CMK (cell line): ENCODE measurements at regions not wholly inside any gene's neighbourhood (a gene's known extent, or its start where the extent isn't known, plus 50 kb on each side); places are given as distances from the start of the nearest gene placed in this dataset.
"Not testable (repeated sequence)": the region's sequence is repeated elsewhere in the genome, so short reads cannot be mapped to it uniquely, and the experiment has no call there.

Experiments
- DNase-seq: peaks from one replicate; pipeline ENCODE4 v3.0.0-alpha.2; 2010; ENCODE audit warnings: low read depth

DNA sequence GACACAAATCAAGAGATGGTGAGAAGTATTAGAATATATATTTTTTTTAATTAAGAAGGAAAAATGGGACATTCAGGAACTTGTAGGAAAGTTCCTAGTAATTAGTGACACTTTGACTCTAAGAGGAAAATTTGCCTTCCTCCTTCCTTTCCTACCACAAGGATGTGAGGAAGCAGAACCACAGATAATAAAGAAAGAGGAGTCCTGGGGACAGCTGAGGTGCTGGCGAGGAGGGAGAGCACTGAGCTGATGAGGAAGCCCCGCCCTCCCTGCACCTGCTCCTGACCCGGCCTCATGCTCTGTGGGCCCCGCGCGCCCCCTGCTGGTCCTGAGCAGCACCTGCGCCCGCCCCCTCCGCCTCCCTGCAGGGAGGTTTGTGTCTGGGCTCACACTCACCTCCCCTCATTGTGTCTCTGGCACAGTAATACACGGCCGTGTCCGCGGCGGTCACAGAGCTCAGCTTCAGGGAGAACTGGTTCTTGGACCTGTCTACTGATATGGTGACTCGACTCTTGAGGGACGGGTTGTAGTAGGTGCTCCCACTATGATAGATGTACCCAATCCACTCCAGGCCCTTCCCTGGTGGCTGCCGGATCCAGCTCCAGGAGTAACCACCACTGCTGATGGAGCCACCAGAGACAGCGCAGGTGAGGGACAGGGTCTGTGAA, 822.6 kb downstream of the TMEM121 start:
- not testable (repeated sequence) for DNase-seq

DNA sequence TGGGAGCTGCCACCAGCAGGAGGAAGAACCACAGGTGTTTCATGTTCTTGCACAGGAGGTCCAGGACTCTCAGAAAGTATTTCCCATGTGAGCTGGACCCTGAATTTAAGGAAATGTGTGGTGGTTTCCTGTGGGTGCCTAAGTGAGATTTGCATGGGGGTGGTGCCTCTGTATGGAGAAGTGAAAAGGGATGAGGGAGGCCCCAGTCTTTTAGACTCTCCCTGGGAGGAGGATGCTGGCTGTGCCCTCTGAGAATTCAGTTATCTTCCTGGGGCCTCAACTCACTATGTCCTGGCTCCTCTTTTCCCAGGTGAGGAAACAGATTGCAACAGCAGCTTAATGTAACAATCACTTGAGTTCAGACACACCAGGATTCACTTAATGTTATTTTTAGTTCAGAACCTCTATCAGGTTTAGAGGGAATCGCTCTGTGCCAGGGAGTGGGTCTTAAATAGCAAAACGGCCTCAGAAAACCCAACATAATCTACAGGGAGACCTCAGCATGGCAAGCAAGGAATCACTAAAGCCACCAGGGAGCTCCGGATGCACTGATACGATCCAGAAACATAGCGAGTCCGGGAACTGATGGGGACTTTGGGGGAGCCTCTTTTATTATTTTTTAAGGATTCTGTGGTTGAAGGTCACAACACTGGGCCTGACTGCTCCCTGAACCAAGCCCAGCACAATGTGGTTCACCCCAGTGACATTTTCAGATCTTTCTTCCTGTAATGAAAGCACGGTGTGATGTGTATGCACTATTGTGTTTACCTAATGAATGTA, 823.5 kb downstream of the TMEM121 start:
- DNase-seq: not testable (repeated sequence)

DNA sequence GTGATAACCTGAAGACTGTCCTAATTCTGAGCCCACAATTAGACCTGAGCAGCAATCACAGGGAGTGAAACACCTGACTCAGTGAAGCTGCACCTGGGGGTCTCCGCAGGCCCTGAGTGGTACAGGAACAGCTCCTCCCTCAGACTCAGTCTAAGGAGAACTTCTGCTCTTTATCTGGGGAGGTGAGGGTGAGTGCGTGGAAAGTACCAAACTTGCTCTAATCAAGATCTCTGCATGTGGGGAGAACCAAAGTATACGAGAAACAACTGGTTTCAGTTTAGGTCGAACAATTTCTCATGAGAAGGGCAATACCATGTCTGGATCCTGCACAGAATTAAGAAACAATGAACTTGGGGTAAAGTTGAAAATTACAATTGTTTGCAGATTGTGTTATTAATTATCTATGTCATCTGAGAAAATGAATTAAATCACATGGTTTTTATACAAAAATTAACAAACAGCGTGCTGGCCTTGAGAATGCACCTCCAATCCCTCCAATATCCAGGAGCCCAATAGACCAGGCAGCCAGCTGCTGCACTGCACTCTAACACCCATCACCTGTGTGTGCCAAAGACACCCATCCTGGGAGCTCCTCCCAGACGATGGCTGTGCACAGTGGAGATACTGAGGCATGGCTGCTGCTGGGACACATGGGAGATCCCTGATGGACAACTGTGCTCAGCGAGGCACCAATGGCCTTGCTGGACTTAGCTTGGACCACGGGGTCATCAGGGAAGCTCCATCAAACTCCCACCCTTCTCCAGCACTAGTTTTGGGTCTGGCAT, 828.8 kb downstream of the TMEM121 start:
- not testable (repeated sequence) for DNase-seq

DNA sequence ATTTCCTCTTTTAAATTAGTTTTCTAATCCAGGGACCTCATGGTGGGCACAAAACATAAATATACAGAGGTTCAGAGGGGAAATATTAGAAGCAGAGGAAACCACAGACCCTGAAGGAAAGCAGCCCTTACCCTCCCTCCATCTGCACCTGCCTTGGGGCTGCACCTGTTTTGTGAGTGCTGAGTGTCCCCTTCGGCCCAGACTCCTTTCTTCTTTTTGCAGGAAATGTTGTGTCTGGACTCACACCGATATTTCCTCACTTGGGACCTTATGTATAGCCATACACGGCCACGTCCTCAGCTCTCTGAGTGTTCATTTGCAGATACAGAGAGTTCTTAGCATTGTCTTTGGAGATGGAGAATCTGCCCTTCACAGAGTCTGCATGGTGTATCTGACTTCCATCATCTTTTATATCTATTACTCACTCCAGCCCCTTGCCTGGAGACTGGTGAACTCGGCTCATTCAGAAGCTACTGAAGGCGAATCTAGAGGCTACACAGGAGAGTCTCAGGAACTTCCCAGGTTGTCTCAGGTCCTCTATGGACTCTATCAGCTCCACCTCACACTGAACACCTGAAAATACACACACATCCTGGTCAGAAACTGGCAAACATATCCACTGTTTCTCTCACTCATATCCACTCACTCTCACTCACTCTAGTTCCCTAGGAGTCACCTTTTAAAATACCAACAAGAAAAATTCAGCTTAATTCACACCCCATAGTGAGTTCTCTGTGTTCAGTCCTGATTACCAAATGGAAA, 829.7 kb downstream of the TMEM121 start:
- DNase-seq: not testable (repeated sequence)

DNA sequence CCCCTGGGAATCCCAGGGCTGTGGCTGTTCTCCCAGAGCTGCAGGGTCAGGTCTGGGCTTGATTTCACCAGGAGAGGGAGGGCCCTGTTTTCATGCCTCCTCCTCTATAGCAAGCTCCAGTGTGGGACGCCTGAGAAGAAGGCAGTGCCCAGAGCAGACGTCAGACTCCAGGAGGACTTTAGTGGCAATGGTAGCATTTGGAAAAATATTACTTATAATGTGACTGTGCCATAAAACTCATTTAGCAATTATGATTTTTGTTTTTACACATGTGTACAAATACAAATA, 830.2 kb downstream of the TMEM121 start:
- not testable (repeated sequence) for DNase-seq

DNA sequence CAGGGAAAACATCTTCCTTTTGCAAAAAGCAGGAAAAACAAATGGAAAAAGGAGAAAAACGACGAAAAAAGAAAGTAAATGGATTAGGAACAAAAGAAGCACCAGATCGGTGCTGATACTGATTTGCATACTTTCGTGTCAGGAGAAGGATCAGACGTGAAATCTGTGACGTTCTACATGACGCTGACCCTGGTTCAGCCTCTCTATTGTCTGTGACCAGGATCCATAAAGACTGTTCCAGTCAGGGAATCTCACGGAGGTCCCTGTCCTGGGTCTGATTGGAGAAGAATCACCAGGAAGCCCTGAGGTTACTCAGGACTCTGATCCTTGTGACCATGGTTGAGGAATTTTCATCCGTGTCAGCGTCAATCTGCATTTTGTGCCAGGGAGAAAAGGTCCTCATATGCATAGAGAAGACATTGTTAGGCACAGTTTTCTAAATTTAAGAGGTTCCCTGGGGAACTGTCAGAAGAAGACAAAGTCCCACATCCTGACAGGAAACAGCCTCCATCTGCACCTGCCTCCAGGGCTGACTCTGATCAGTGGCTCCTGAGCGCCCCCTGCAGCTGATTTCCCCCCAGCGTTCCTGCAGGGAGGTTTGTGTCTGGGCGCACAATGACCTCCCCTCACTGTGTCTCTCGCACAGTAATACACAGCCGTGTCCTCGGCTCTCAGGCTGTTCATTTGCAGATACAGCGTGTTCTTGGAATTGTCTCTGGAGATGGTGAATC, 832.9 kb downstream of the TMEM121 start:
- DNase-seq: not testable (repeated sequence)

DNA sequence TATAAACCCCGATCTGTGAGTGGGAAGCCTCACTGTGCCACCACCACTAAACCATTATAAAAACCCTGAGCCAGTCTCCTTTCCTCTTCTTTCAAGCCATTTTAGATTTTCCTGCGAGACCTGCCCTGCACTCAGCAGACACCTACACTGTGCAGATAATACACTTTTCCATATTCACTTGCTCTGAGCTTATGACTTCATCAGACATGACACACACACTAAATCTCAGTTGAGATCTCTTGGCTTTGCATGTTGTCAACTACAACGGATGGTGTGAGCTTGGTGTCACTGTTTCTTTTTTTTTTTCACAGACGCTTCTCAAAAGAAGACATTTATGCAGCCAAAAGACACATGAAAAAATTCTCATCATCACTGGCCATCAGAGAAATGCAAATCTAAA, 839.0 kb downstream of the TMEM121 start:
- not testable (repeated sequence) for DNase-seq

DNA sequence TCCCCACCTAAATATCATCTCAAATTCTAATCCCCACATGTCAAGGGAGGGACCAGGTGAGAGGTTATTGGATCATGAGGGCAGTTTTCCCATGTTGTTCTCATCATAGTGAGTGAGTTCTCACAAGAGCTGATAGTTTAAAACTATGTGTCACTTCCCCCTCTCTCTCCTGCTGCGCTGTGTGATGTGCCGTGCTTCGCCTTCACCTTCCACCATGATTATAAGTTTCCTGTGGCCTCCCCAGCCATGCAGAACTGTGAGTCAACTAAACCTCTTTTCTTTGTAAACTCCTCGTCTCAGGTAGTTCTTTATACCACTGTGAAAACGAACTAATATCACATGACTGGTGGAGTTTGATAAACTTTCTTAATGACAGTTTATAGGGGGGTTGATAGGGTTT, 839.5 kb downstream of the TMEM121 start:
- DNase-seq: not testable (repeated sequence)

DNA sequence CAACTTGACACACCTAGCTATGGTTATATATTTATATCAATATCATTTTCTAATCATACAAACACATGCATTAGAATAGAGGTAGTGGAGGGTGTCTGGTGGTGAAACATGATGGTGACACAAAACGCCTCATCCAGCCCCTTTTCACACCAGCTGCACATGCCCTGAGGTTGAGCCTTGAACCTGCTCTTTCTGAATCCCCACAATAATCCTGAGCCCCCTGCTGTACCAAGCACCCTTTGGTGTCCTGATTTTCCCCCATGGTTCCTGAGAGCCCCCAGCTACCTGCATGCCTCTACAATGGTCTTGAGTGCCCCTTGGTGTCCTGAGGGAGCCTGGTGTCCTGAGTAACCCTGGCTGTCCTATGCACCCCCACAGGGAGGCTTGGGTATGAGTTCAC, 840.6 kb downstream of the TMEM121 start:
- not testable (repeated sequence) for DNase-seq

DNA sequence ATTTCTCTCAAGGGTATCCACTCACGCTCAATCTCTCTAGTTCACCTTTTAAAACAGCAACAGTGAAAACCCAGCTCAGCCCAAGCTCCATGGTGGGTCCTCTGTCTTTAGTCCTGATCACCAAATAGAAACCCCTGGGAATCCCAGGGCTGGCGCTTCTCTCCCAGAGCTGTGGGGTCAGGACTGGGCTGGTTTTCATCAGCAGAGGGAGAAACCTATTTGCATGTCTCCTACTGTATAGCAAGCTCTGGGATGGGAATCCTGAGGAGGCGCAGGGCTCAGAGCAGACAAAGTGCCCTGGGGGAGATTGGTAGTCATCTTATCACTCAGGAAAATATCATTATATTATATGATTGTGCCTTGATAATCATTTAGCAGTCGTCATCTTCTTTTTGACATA, 843.1 kb downstream of the TMEM121 start:
- DNase-seq: not testable (repeated sequence)

DNA sequence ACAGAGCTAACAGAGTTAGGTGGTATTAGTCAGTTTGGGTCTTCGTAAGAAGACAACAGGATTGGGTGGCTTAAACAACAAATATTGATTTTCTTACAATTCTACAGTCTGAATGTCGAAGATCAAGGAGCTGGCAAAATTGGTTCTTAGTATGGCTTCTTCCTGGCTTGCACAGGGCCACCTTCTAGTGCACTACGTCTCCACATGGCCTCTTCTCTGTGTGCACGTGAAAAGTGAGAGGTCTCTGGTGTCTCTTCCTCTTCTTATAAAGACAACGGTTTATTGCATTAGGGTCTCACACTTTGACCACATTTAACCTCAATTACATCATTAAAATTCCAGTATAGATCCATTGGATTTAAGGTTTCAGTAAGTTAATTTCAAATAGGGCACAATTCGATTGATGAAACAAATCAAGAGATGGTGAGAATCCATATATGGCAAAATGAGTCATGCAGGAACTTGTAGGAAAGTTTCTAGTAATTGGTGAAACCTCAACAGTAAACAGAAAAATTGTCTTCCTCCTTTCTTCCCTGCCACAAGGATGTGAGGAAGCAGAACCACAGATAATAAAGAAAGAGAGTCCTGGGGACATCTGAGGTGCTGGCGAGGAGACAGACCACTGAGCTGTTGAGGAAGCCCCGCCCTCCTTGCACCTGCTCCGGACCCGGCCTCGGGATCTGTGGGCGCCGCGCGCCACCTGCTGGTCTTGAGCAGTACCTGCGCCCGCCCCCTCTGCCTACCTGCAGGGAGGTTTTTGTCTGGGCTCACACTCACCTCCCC, 846.7 kb downstream of the TMEM121 start:
- DNase-seq: peak; percentile 8

DNA sequence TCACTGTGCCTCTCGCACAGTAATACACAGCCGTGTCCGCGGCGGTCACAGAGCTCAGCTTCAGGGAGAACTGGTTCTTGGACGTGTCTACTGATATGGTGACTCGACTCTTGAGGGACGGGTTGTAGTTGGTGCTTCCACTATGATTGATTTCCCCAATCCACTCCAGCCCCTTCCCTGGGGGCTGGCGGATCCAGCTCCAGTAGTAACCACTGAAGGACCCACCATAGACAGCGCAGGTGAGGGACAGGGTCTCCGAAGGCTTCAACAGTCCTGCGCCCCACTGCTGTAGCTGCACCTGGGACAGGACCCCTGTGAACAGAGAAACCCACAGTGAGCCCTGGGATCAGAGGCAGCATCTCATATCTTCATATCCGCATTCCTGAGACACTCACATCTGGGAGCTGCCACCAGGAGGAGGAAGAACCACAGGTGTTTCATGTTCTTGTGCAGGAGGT, 847.3 kb downstream of the TMEM121 start:
- not testable (repeated sequence) for DNase-seq

DNA sequence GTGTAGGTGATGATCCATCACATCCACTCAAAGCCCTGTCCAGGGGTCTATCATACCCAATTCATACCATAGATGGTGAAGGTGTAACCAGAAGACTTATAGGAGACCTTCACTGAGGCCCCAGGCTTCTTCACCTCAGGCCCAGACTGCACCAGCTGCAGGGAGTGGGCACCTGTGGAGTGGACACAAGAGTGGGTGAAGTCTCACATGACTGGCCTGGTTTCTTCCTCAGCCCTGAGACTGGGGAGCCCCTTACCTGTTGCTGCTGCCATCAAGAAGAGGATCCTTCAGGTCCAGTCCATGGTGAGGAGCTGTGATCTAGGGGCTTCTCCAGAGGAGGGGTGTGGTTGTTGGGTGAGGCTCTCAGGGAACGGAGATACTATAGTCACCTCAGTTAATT, 851.0 kb downstream of the TMEM121 start:
- DNase-seq: no peak

DNA sequence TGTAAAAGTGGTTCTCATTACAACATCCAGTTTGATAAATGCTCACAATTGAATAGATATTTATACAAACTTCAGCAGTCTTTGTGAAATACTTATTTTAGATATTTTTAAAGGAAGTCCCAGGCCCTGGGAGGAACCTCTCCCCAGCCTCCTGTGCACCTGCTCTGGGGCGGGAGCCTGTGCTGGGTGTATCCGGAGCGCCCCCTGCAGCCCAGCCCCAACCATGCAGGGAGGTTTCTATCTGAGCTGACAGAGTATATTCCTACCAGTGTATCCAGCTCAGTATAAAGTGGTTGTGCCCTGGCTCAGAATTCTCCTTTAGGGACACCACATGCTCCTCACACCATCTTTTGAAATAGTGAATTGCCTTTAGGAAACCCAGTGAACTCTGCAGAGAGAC, 851.8 kb downstream of the TMEM121 start:
- DNase-seq: no peak

DNA sequence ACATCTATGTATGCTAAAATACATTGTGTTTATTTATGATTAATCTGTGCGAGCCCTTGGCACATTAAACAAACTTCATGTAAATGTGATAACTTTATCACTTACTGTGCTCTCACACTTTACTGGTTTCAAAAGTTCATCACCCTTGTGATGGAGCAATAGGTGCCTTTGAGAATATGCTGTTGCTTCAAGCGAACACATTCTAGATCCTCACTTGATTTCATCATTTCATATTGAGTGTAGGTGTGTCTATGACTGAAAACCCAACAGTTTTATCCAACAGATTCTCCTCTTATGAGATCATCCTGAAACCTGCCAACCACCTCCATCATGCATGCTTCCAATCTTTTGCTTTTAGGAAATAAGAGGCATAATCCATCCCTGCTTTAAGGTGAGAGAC, 854.4 kb downstream of the TMEM121 start:
- DNase-seq: no peak

DNA sequence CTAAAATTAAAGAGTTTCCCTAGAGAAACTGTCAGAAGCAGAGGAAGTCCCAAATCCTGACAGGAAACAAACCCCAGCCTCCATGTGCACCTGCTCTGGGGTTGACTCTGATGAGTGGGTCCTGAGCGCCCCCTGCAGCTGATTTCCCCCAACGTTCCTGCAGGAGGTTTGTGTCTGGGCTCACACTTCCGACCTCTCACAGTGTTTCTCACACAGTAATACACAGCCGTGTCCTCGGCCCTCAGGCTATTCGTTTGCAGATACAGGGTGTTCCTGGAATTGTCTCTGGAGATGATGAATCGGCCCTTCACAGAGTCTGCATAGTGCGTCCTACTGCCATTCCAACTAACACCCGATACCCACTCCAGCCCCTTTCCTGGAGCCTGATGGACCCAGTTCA, 862.8 kb downstream of the TMEM121 start:
- not testable (repeated sequence) for DNase-seq

DNA sequence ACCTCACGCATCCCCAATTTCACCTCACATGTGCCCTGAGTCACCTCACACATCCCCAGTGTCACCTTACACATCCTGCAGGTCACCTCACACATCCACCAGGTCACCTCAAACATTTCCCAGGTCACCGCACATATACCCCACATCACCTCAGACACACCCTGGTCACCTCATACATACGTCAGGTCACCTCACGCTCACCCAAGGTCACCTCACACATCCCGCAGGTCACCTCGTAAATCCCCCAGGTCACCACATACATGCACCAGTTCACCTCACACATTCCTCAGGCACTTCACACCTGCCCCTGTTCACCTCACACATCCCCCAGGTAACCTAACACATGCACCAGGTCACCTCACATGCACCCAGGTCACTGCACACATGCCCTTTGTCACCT, 864.0 kb downstream of the TMEM121 start:
- no peak for DNase-seq

DNA sequence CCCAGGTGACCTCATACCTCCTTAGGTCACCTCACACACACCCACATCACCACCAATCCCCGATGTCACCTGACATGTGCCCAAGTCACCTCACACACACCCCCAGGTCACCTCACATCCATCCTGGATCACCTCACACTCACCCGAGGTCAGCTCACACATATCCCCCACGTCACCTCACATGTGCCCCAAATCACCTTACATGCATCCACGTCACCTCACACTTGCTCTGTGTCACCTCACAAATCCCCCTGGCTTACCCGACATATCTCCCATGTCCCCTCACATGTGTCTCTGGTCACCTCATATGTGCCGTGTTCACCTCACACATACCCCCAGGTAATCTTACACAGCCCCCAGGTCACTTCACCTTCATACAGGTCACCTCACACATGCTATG, 864.6 kb downstream of the TMEM121 start:
- no peak for DNase-seq

DNA sequence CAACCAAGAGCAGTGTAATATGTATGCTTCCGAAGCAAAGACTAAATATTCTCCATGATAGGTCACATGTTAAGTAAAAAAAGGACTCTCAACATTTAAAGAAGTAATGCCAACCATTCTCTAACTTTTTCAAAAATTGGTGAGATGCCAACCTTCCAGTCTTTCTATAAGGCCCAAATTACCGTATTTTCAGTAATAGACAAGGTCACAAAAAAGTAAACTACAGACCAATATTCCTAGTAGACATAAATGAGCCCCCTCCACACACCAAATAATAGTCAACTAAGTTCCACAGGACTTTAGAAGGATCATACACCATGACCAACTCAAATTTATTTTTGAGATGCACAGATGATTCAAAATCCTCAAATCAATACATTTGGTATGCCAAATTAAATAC, 867.4 kb downstream of the TMEM121 start:
- DNase-seq: no peak

DNA sequence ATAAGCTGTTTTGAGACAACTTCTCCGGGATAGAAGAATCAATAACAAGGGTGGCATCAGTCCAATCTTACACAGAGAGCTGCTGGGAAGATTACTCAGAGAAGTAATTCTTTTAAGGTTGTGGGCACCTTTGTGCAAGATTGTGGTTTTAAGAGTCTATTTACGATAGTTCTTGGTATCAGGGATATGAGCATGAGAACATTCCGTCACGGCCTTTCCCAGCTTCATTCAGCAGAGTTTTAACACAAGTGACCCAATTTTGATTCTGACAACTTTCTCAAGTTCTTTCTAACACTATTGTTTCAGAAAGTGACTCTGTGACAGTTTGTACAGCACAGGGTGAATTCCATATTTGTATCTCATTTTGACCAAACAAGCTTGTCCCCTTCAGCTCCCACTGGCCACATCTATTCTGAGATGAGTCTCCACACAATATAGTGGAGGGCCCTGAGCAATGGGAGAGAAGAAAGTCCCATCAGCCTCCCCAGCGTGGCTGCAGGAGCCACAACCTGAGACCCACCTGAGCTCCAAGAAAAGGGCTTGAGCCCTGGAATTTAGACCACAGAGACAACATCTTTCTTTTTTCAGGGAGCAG, 869.2 kb downstream of the TMEM121 start:
- DNase-seq: no peak
